Activated naive CD4-positive, alpha-beta T cell treated with anti-CD3 and anti-CD28 coated beads, Interleukin-2, amount 10 ng/mL, durations not matched to agents 7 days and 5 days (primary cell): ENCODE measurements at regions not wholly inside any gene's neighbourhood (a gene's known extent, or its start where the extent isn't known, plus 50 kb on each side); places are given as distances from the start of the nearest gene placed in this dataset.

Experiments used
- CTCF ChIA-PET: fragments of 350-600 bp; sonication (Branson Sonifier 250); formaldehyde crosslinking; loops from one replicate; lab custom pipeline; 2021; ENCODE audit warnings: antibody characterized with exemption; lab: Charles Lee
- DNase-seq: peaks from one replicate; pipeline ENCODE4 v3.0.0-alpha.2; 2020
- H3K27ac Mint-ChIP-seq: one replicate; pipeline ENCODE4 v1.8.0; 2021; ENCODE audit warnings: mild to moderate bottlenecking, moderate library complexity, mixed read lengths
- H3K27me3 Mint-ChIP-seq: one replicate; pipeline ENCODE4 v1.8.0; 2021; ENCODE audit warnings: mild to moderate bottlenecking, mixed read lengths
- H3K36me3 Mint-ChIP-seq: one replicate; pipeline ENCODE4 v1.8.0; 2021; ENCODE audit warnings: mixed read lengths
- H3K4me1 Mint-ChIP-seq: one replicate; pipeline ENCODE4 v1.8.0; 2021; ENCODE audit warnings: mixed read lengths
- H3K4me3 Mint-ChIP-seq: one replicate; pipeline ENCODE4 v1.8.0; 2021; ENCODE audit warnings: mild to moderate bottlenecking, moderate library complexity, mixed read lengths
- H3K9me3 Mint-ChIP-seq: one replicate; pipeline ENCODE4 v1.8.0; 2021; ENCODE audit warnings: mixed read lengths

DNA sequence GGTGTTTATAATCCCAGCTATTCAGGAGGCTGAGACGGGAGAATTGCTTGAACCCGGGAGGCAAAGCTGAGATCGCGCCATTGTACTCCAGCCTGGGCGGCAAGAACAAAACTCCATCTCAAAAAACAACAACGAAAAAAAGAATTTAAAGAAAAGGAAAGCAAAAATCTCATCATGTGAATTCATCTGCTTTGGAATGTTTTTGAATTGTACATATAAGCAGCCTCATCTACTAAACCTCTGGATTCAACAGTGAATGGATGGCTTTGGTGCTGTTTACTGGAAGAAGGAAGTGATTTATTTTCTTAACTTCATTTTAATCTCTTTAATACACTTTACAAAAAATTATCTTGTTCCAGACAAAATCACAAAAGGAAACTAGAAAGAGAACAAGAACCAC lies 51.8 kb upstream of the PNRC1 start:
- Mint-ChIP-seq H3K4me1 (peaks cover 5% of the 10 kb centered on the region), H3K9me3 (no peaks in the 10 kb centered on the region), H3K4me3 (no peak overlapping the region), H3K27ac (no peak overlapping the region), H3K27me3 (peaks cover 24% of the 10 kb centered on the region), H3K36me3 (no peaks in the 10 kb centered on the region)
- CTCF ChIA-PET, result no interaction called here
- no peak for DNase-seq

DNA sequence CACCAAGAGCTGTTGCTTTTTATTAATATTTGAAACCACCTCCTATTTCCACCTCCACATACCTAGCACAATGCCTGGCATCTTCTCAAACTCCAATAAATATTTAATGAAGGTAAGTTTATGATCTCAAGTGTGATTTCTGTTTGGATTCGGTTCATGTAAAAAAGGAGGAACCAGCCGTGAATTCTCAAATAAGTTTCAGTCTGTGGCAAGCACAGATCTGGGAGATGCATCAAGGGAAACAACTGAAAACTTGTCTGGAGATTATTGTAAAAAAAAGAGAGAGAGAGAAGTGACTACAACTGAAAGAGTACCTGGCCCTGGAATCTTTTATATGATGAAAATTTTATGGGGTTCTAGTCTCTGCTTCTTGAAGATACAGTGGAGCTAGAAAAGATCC lies 52.8 kb upstream of the PNRC1 start:
- CTCF ChIA-PET, result no interaction called here
- no peaks in the 10 kb centered on the region for H3K36me3 Mint-ChIP-seq
- H3K4me3 Mint-ChIP-seq, result no peak overlapping the region
- H3K4me1 Mint-ChIP-seq, result peaks cover 5% of the 10 kb centered on the region
- peaks cover 24% of the 10 kb centered on the region for H3K27me3 Mint-ChIP-seq
- no peak overlapping the region for H3K27ac Mint-ChIP-seq
- H3K9me3 Mint-ChIP-seq, result no peaks in the 10 kb centered on the region
- DNase-seq, result no peak

DNA sequence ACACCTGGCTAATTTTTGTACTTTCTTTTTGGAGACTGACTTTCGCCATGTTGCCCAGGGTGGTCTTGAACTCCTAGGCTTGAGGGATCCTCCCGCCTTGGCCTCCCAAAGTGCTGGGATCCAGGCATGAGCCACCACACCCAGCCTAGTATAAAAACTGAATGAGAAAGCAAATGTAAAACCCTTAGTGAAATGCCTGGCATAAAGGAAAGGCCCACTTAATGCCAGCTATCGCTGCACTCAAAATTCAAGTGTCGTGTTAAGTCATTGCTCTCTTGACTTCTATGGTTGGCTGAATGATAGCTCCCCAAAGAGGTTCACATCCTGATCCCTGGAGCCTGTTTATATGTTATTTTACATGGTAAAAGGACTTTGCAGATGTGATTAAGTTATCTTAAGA lies 54.4 kb upstream of the PNRC1 start:
- no peaks in the 10 kb centered on the region for H3K4me1 Mint-ChIP-seq
- DNase-seq, result no peak
- no peaks in the 10 kb centered on the region for H3K36me3 Mint-ChIP-seq
- H3K27me3 Mint-ChIP-seq, result peaks cover 28% of the 10 kb centered on the region
- CTCF ChIA-PET, result no interaction called here
- no peak overlapping the region for H3K4me3 Mint-ChIP-seq
- H3K27ac Mint-ChIP-seq, result no peak overlapping the region
- H3K9me3 Mint-ChIP-seq, result no peaks in the 10 kb centered on the region

GRCh38 chr6:89025633-89026032 lies 54.9 kb upstream of the PNRC1 start:
- CTCF ChIA-PET, result no interaction called here
- H3K36me3 Mint-ChIP-seq, result no peaks in the 10 kb centered on the region
- H3K4me3 Mint-ChIP-seq, result no peak overlapping the region
- no peaks in the 10 kb centered on the region for H3K4me1 Mint-ChIP-seq
- H3K27me3 Mint-ChIP-seq, result peaks cover 29% of the 10 kb centered on the region
- no peak overlapping the region for H3K27ac Mint-ChIP-seq
- H3K9me3 Mint-ChIP-seq, result no peaks in the 10 kb centered on the region
- no peak for DNase-seq

DNA sequence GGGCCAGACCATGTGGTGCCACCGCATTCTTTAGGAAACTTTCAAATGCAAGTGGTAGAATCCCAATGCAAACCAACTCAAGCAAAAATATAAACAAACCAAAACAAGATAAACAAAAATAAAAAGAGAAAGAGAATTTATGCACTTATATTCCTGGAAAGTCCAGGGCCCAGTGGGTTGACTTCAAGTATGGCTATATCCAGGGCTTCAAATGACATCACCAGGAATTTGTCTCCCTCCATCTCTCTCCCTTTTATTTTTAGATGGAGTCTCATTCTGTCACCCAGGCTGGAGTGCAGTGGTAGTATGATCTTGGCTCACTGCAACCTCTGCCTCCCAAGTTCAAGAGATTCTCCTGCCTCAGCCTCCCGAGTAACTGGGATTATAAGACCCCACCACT lies 56.1 kb upstream of the PNRC1 start:
- no peak overlapping the region for H3K27ac Mint-ChIP-seq
- no peaks in the 10 kb centered on the region for H3K4me1 Mint-ChIP-seq
- no peaks in the 10 kb centered on the region for H3K36me3 Mint-ChIP-seq

DNA sequence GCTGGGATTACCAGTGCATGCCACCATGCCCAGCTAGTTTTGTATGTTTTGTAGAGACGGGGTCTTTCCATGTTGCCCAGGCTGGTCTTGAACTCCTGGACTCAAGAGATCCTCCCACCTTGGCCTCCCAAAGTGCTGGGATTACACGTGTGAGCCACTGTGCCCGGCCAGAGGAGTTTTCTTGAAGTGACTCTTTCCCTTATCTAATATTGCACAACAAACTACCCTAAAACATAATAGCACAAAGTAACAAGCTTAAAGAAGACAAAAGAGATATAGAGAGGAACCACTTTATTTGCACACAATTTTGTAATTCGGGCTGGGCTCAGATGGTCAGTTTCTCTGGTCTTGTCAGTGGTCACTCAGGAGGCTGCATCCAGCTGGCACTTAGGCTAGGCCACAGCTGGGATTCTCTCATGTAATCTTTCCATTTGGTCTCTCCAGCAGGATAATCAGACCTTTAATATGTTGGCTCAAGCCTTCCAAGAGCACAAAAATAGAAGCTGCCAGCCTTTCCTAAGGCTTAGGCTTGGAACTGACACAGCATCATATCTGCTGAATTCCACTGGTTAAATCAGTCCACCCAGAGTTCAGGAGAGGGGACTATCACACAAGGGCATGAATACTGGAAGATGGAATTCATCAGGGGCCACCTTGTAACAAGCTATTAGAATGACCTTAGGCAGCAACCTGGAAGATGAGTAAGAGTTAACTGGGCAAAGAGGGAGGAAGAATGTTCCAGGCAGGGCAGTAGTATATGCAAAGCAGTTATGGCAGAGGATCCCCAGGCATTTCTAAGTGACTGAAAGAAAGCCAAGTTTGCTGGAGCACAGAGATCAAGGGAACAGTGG lies 56.7 kb upstream of the PNRC1 start:
- Mint-ChIP-seq H3K9me3 (no peaks in the 10 kb centered on the region), H3K4me3 (no peak overlapping the region), H3K4me1 (no peaks in the 10 kb centered on the region), H3K27me3 (peaks cover 21% of the 10 kb centered on the region), H3K36me3 (no peaks in the 10 kb centered on the region), H3K27ac (no peak overlapping the region)
- CTCF ChIA-PET, result no interaction called here
- no peak for DNase-seq

More for the DNA sequence above, 56.1 kb upstream of the PNRC1 start:
- DNase-seq, result no peak
- peaks cover 22% of the 10 kb centered on the region for H3K27me3 Mint-ChIP-seq
- no peak overlapping the region for H3K4me3 Mint-ChIP-seq
- CTCF ChIA-PET, result no interaction called here
- no peaks in the 10 kb centered on the region for H3K9me3 Mint-ChIP-seq

DNA sequence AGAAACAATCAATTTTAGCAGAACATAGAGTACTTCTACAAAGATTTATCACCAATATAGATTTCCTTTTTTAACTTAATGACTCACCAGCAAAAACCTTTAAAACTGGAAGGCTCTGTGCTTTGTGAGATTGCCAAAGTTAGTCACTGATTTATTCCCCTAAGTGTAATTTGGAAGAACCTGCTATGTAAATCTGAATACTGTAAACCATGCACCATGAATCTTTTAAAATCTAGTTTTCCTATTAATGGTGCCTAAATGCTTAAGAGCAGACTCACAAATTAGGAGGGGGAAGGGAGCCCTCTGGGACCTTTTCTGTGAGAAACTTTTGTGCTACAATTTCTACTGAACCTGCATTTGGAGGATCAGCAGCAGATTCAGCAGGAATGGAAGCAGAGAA lies 57.8 kb upstream of the PNRC1 start:
- Mint-ChIP-seq H3K36me3 (no peaks in the 10 kb centered on the region), H3K27ac (no peak overlapping the region), H3K9me3 (no peaks in the 10 kb centered on the region), H3K4me3 (no peak overlapping the region), H3K27me3 (peaks cover 20% of the 10 kb centered on the region), H3K4me1 (no peaks in the 10 kb centered on the region)
- no peak for DNase-seq
- CTCF ChIA-PET, result no interaction called here

DNA sequence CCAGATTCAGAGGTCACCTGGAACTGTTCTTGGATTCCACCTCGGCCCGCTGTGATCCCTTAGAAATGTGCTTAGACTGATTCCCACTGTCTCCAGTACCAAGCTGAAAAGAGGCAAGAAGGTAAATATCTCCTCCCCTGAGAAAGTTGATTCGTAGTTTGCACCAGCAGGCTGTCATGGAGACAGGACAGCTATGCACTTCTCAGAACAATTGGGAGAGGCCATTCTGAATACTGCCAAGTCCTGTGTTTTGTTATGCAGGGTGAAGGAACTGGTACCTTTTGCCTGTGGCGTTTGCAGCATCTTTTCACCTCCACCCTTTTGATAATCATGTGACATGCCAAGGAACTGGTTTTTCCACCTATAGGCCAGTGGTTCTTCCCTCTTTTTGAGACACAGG lies 58.2 kb upstream of the RNGTT start:
- no peaks in the 10 kb centered on the region for H3K4me1 Mint-ChIP-seq
- H3K27me3 Mint-ChIP-seq, result peaks cover 13% of the 10 kb centered on the region
- H3K27ac Mint-ChIP-seq, result no peak overlapping the region
- H3K4me3 Mint-ChIP-seq, result no peak overlapping the region
- CTCF ChIA-PET, result interaction anchor here (0.7 kb wide), 1 partner anchor 69 kb away, joined by 3 read pairs; no protein-coding TSS in a partner anchor
- no peaks in the 10 kb centered on the region for H3K9me3 Mint-ChIP-seq
- H3K36me3 Mint-ChIP-seq, result no peaks in the 10 kb centered on the region
- DNase-seq, result no peak

- CTCF ChIA-PET, result no interaction called here
- Mint-ChIP-seq H3K36me3 (no peaks in the 10 kb centered on the region), H3K4me1 (no peaks in the 10 kb centered on the region), H3K4me3 (no peak overlapping the region), H3K27me3 (no peaks in the 10 kb centered on the region), H3K9me3 (peaks cover 7% of the 10 kb centered on the region), H3K27ac (no peak overlapping the region)
- DNase-seq, result no peak
Measured at GRCh38 chr6:89015971-89016370, 52.6 kb upstream of the RNGTT start.

GRCh38 chr6:89013438-89013837 lies 50.0 kb upstream of the RNGTT start:
- Mint-ChIP-seq H3K27me3 (no peaks in the 10 kb centered on the region), H3K27ac (no peak overlapping the region)
- CTCF ChIA-PET, result interaction anchor here (1.8 kb wide), 1 partner anchor 31 kb away, joined by 5 read pairs; no protein-coding TSS in a partner anchor

More at GRCh38 chr6:89013438-89013837, 50.0 kb upstream of the RNGTT start:
- H3K9me3 Mint-ChIP-seq, result peaks cover 7% of the 10 kb centered on the region
- H3K36me3 Mint-ChIP-seq, result no peaks in the 10 kb centered on the region
- H3K4me3 Mint-ChIP-seq, result no peak overlapping the region
- H3K4me1 Mint-ChIP-seq, result peaks cover under 1% of the 10 kb centered on the region
- no peak for DNase-seq
